GM23338 (cell line): ENCODE measurements at regions not wholly inside any gene's neighbourhood (a gene's known extent, or its start where the extent isn't known, plus 50 kb on each side); places are given as distances from the start of the nearest gene placed in this dataset.

Source experiments
- ATAC-seq: fragments of 200-7000 bp; cut with Tn5 transposase; 3 replicates; pipeline ENCODE4 v1.9.1; 2020
- DNase-seq: peaks from one replicate; pipeline ENCODE4 v3.0.0-alpha.2; 2015; ENCODE audit warnings: low spot score
- H2AFZ ChIP-seq: fragments of 200-600 bp; sonication (generic); 2 replicates; pipeline ENCODE4 v1.8.0; 2016; ENCODE audit warnings: antibody characterized with exemption, mild to moderate bottlenecking, moderate library complexity
- H3F3A ChIP-seq: fragments of 200-600 bp; sonication (generic); replicated peaks from 2 replicates; pipeline ENCODE4 v1.8.0; 2017; ENCODE audit warnings: antibody characterized with exemption, mixed run types, low read depth
- H3K27ac ChIP-seq: fragments of 200-600 bp; sonication (generic); 2 replicates; pipeline ENCODE4 v1.6.1; 2016; ENCODE audit warnings: low read depth
- H3K27me3 ChIP-seq: fragments of 200-600 bp; sonication (generic); 2 replicates; pipeline ENCODE4 v1.8.0; 2016; ENCODE audit warnings: mild to moderate bottlenecking, mixed run types, moderate library complexity; ENCODE audit not compliant: insufficient read depth
- H3K36me3 ChIP-seq: fragments of 200-600 bp; sonication (generic); 2 replicates; pipeline ENCODE4 v1.8.0; 2016; ENCODE audit warnings: mild to moderate bottlenecking; ENCODE audit not compliant: insufficient read depth
- H3K4me1 ChIP-seq: fragments of 200-600 bp; sonication (generic); 2 replicates; pipeline ENCODE4 v1.8.0; 2016; ENCODE audit warnings: mild to moderate bottlenecking, moderate library complexity; ENCODE audit not compliant: insufficient read depth
- H3K4me2 ChIP-seq: fragments of 200-600 bp; sonication (generic); 2 replicates; pipeline ENCODE4 v1.7.1; 2017; ENCODE audit warnings: mixed run types
- H3K4me3 ChIP-seq: fragments of 200-600 bp; sonication (generic); 2 replicates; pipeline ENCODE4 v1.6.1; 2016; ENCODE audit warnings: mixed run types
- H3K79me2 ChIP-seq: fragments of 200-600 bp; sonication (generic); replicated peaks from 2 replicates; pipeline ENCODE4 v1.8.0; 2017; ENCODE audit warnings: mild to moderate bottlenecking; ENCODE audit not compliant: insufficient read depth
- H3K9me2 ChIP-seq: fragments of 200-600 bp; sonication (generic); 2 replicates; pipeline ENCODE4 v1.8.0; 2017; ENCODE audit not compliant: insufficient read depth
- H4K20me1 ChIP-seq: fragments of 200-600 bp; sonication (generic); replicated peaks from 2 replicates; pipeline ENCODE4 v1.8.0; 2017; ENCODE audit warnings: mild to moderate bottlenecking; ENCODE audit not compliant: insufficient read depth
- H3K27ac Mint-ChIP-seq: 2 replicates; pipeline ENCODE4 v1.8.0; 2020; ENCODE audit warnings: inconsistent platforms, mild to moderate bottlenecking, moderate library complexity, mixed read lengths
- H3K27me3 Mint-ChIP-seq: 3 replicates; pipeline ENCODE4 v1.8.0; 2022; ENCODE audit warnings: low read depth, mild to moderate bottlenecking, moderate library complexity, mixed read lengths, inconsistent platforms; ENCODE audit not compliant: insufficient read depth, poor library complexity
- H3K36me3 Mint-ChIP-seq: 3 replicates; pipeline ENCODE4 v1.8.0; 2021; ENCODE audit warnings: low read depth, mild to moderate bottlenecking, inconsistent platforms, moderate library complexity, mixed read lengths
- H3K4me1 Mint-ChIP-seq: 3 replicates; pipeline ENCODE4 v1.8.0; 2020; ENCODE audit warnings: mild to moderate bottlenecking, inconsistent platforms, mixed read lengths
- H3K4me3 Mint-ChIP-seq: 3 replicates; pipeline ENCODE4 v1.8.0; 2021; ENCODE audit warnings: moderate library complexity, mild to moderate bottlenecking, inconsistent platforms, mixed read lengths
- H3K9me3 Mint-ChIP-seq: 3 replicates; pipeline ENCODE4 v1.8.0; 2020; ENCODE audit warnings: moderate library complexity, mild to moderate bottlenecking, inconsistent platforms, mixed read lengths
- CREB1 ChIP-seq: fragments of 250-450 bp; sonication (Bioruptor Pico); IDR thresholded peaks from 2 replicates; pipeline ENCODE4 v1.5.0; 2020; ENCODE audit warnings: low read depth, mild to moderate bottlenecking, moderate library complexity
- CTCF ChIP-seq, 2 experiments: fragments of 200-600 bp in 1 of 2; sonication (generic) in 1 of 2; conservative IDR thresholded peaks; 2 replicates each; pipeline versions ENCODE4 v1.5.1 to v1.6.1; 2016 to 2017; ENCODE audit warnings: antibody characterized with exemption in 2 of 2, low read depth in 2 of 2, mild to moderate bottlenecking in 2 of 2, moderate library complexity in 1 of 2
- ETS1 ChIP-seq: IDR thresholded peaks from 2 replicates; pipeline ENCODE4 v1.6.1; 2016; ENCODE audit warnings: antibody characterized with exemption
- EZH2 ChIP-seq: fragments of 200-600 bp; sonication (generic); IDR thresholded peaks from one replicate; pipeline ENCODE4 v1.8.0; 2017; ENCODE audit warnings: antibody characterized with exemption, mild to moderate bottlenecking, low read depth; ENCODE audit not compliant: unreplicated experiment
- EZH2phosphoT487 ChIP-seq: fragments of 200-600 bp; sonication (generic); IDR thresholded peaks from one replicate; pipeline ENCODE4 v1.8.1; 2018; ENCODE audit warnings: antibody characterized with exemption; ENCODE audit not compliant: unreplicated experiment
- JUNB ChIP-seq: IDR thresholded peaks from one replicate; pipeline ENCODE4 v1.6.1; 2016; ENCODE audit warnings: antibody characterized with exemption; ENCODE audit not compliant: unreplicated experiment
- NANOG ChIP-seq: IDR thresholded peaks from 2 replicates; pipeline ENCODE4 v1.6.1; 2016; ENCODE audit warnings: antibody characterized with exemption, borderline replicate concordance
- POLR2AphosphoS5 ChIP-seq: IDR thresholded peaks from 2 replicates; pipeline ENCODE4 v1.6.1; 2016; ENCODE audit warnings: antibody characterized with exemption, low read depth
- REST ChIP-seq: IDR thresholded peaks from one replicate; pipeline ENCODE4 v1.6.1; 2018; ENCODE audit warnings: antibody characterized with exemption; ENCODE audit not compliant: unreplicated experiment
- STAT1 ChIP-seq: IDR thresholded peaks from one replicate; pipeline ENCODE4 v1.6.1; 2016; ENCODE audit warnings: antibody characterized with exemption; ENCODE audit not compliant: unreplicated experiment
- ZNF114 ChIP-seq: fragments of 250-450 bp; sonication (Bioruptor Pico); IDR thresholded peaks from 2 replicates; pipeline ENCODE4 v1.5.0; 2020; ENCODE audit warnings: mild to moderate bottlenecking, moderate library complexity
- ZNF331 ChIP-seq: fragments of 250-450 bp; sonication (Bioruptor Pico); IDR thresholded peaks from 2 replicates; pipeline ENCODE4 v1.5.0; 2020; ENCODE audit warnings: low read depth, mild to moderate bottlenecking, moderate library complexity
- ZNF462 ChIP-seq: fragments of 250-450 bp; sonication (Bioruptor Pico); IDR thresholded peaks from 2 replicates; pipeline ENCODE4 v1.5.0; 2020; ENCODE audit warnings: mild to moderate bottlenecking, moderate library complexity

GRCh38 chr6:159479146-159479545 is 213.9 kb downstream of the SOD2 start (continued):
- TF ChIP-seq CTCF (conservative IDR thresholded peaks at IDR 0.05; ENCODE audit: low read depth in 2 of 2) = no peak

GRCh38 chr6:159473475-159474263 is 219.4 kb downstream of the SOD2 start:
- H3K4me3 Mint-ChIP-seq = no peak overlapping the region
- no peaks in the 10 kb centered on the region for H3K4me1 Mint-ChIP-seq
- H3K4me2 ChIP-seq = no peak overlapping the region
- no peaks in the 10 kb centered on the region for H3K27me3 ChIP-seq
- peaks cover 10% of the 10 kb centered on the region; the same call in 2 of the 3 replicates for H3K36me3 Mint-ChIP-seq
- no peaks in the 10 kb centered on the region for H3K4me1 ChIP-seq
- no peak overlapping the region for H3K27ac Mint-ChIP-seq
- no peaks in the 10 kb centered on the region for H4K20me1 ChIP-seq
- H3K79me2 ChIP-seq = no peaks in the 10 kb centered on the region
- peaks cover 27% of the 10 kb centered on the region for H3K9me3 Mint-ChIP-seq
- H3K27ac ChIP-seq = no peak overlapping the region
- peaks cover 14% of the 10 kb centered on the region; the same call in 1 of the 2 replicates for H3K9me2 ChIP-seq
- H3K27me3 Mint-ChIP-seq = no peaks in the 10 kb centered on the region
- H3F3A ChIP-seq = no peaks in the 10 kb centered on the region
- DNase-seq (no peak), ATAC-seq (no peak)
- no peak overlapping the region for H2AFZ ChIP-seq
- H3K4me3 ChIP-seq = no peak overlapping the region
- H3K36me3 ChIP-seq = no peaks in the 10 kb centered on the region
- TF ChIP-seq POLR2AphosphoS5 (no peak), EZH2phosphoT487 (no peak), ZNF331 (no peak), ZNF462 (CRISPR knock-in tag) (no peak), EZH2 (no peak), NANOG (no peak), STAT1 (no peak), REST (no peak), ETS1 (no peak), JUNB (no peak), ZNF114 (no peak), CREB1 (no peak)
